HCT116 (cell line): ENCODE measurements at regions not wholly inside any gene's neighbourhood (a gene's known extent, or its start where the extent isn't known, plus 50 kb on each side); places are given as distances from the start of the nearest gene placed in this dataset.

Experiments
- ATAC-seq: fragments of 200-7000 bp; cut with Tn5 transposase; 2 replicates; pipeline ENCODE4 v1.9.1; 2020; ENCODE audit warnings: mild to moderate bottlenecking, moderate library complexity
- BruUV-seq: library from RNA; stranded (reverse); fragments of 400-500 nt; replicated peaks from 2 replicates; lab custom pipeline; 2021; lab: Mats Ljungman, UMichigan
- CTCF ChIA-PET: fragments of 300-600 bp; sonication (Branson Sonifier 250); formaldehyde crosslinking; loops from one replicate; lab custom pipeline; 2021; ENCODE audit warnings: antibody characterized with exemption; lab: Charles Lee
- POLR2A ChIA-PET: fragments of 300-600, 350-600 bp; sonication (Branson Sonifier 250); formaldehyde crosslinking; loops from one replicate; lab custom pipeline; 2021; ENCODE audit warnings: antibody characterized with exemption; lab: Charles Lee
- RAD21 ChIA-PET, 2 experiments: fragments of 300-600 bp; sonication (Branson Sonifier 250); formaldehyde crosslinking; loops; one replicate each; lab custom pipeline; 2023; ENCODE audit warnings: low total read pairs in 2 of 2; ENCODE audit not compliant: uncharacterized antibody in 2 of 2, unreplicated experiment in 2 of 2, low non-redundant PET in 1 of 2; lab: Charles Lee
- DNase-seq: peaks from one replicate; pipeline ENCODE4 v3.0.0-alpha.2; 2010; ENCODE audit warnings: low read depth, low spot score
- H2AFZ ChIP-seq: fragments of 200-600 bp; shearing (Covaris generic), sonication (generic); 2 replicates; pipeline ENCODE4 v1.6.1; 2017; ENCODE audit warnings: low read depth, mixed run types, mixed read lengths, antibody characterized with exemption, low read length; ENCODE audit not compliant: poor library complexity, severe bottlenecking
- H3K27ac ChIP-seq: 2 replicates; pipeline ENCODE4 v1.5.1; 2012; ENCODE audit warnings: low read depth, low read length
- H3K27me3 ChIP-seq: fragments of 200-600 bp; sonication (generic); 2 replicates; pipeline ENCODE4 v1.6.1; 2016; ENCODE audit warnings: mixed run types, low read length, mixed read lengths; ENCODE audit not compliant: insufficient read depth
- H3K36me3 ChIP-seq, 2 experiments: fragments of 200-500 bp in 1 of 2; fragments of 200-600 bp in 1 of 2; sonication (Bioruptor generic) in 1 of 2; sonication (generic) in 1 of 2; 2 replicates each; pipeline versions ENCODE4 v1.5.1 to v1.6.1; 2014 to 2016; ENCODE audit warnings: low read length in 2 of 2, inconsistent platforms in 1 of 2, mixed read lengths in 1 of 2, mixed run types in 1 of 2; ENCODE audit not compliant: insufficient read depth in 2 of 2, control insufficient read depth in 1 of 2
- H3K4me1 ChIP-seq, 2 experiments: fragments of 200-600 bp in 1 of 2; sonication (generic) in 1 of 2; 2 replicates each; pipeline versions ENCODE4 v1.5.1 to v1.6.1; 2012 to 2017; ENCODE audit warnings: low read length in 2 of 2, inconsistent platforms in 1 of 2, mild to moderate bottlenecking in 1 of 2, mixed read lengths in 1 of 2, mixed run types in 1 of 2, moderate library complexity in 1 of 2; ENCODE audit not compliant: insufficient read depth in 2 of 2, control insufficient read depth in 1 of 2
- H3K4me2 ChIP-seq: fragments of 200-600 bp; sonication (generic); 2 replicates; pipeline ENCODE4 v1.6.1; 2017; ENCODE audit warnings: mixed run types, low read length, mixed read lengths
- H3K4me3 ChIP-seq, 2 experiments: fragments of 200-600 bp in 1 of 2; sonication (generic) in 1 of 2; replicated peaks in 1 of 2; 2 replicates each; pipeline ENCODE4 v1.5.1; 2011 to 2016; ENCODE audit warnings: low read length in 2 of 2, control low read depth in 1 of 2, low read depth in 1 of 2, mild to moderate bottlenecking in 1 of 2, mixed read lengths in 1 of 2, mixed run types in 1 of 2
- H3K79me2 ChIP-seq: fragments of 200-600 bp; sonication (generic); 2 replicates; pipeline ENCODE4 v1.6.1; 2017; ENCODE audit warnings: mild to moderate bottlenecking, mixed run types, low read length, moderate library complexity, mixed read lengths; ENCODE audit not compliant: insufficient read depth
- H3K9ac ChIP-seq: fragments of 200-600 bp; sonication (generic); 2 replicates; pipeline ENCODE4 v1.6.1; 2016; ENCODE audit warnings: low read length, mixed read lengths
- H3K9me2 ChIP-seq: fragments of 200-600 bp; sonication (generic), shearing (Covaris generic); 2 replicates; pipeline ENCODE4 v1.6.1; 2017; ENCODE audit warnings: mixed run types, mild to moderate bottlenecking, moderate library complexity; ENCODE audit not compliant: insufficient read depth
- H3K9me3 ChIP-seq, 2 experiments: fragments of 200-500 bp in 1 of 2; fragments of 200-600 bp in 1 of 2; sonication (Bioruptor generic) in 1 of 2; sonication (generic) in 1 of 2; 2 replicates each; pipeline ENCODE4 v1.6.1; 2014 to 2017; ENCODE audit warnings: low read length in 2 of 2, mixed read lengths in 2 of 2, inconsistent platforms in 1 of 2, low read depth in 1 of 2, mild to moderate bottlenecking in 1 of 2, mixed run types in 1 of 2, moderate library complexity in 1 of 2; ENCODE audit not compliant: control insufficient read depth in 1 of 2, insufficient read depth in 1 of 2
- H4K20me1 ChIP-seq: fragments of 200-600 bp; sonication (generic), shearing (Covaris generic); 2 replicates; pipeline ENCODE4 v1.6.1; 2017; ENCODE audit warnings: mixed run types, mild to moderate bottlenecking, moderate library complexity; ENCODE audit not compliant: insufficient read depth
- CBX3 ChIP-seq: IDR thresholded peaks from 2 replicates; pipeline ENCODE4 v1.6.1; 2012; ENCODE audit warnings: low read depth
- CEBPB ChIP-seq: IDR thresholded peaks from 2 replicates; pipeline ENCODE4 v1.6.1; 2012; ENCODE audit warnings: low read depth
- EGR1 ChIP-seq: IDR thresholded peaks from 2 replicates; pipeline ENCODE4 v1.6.1; 2012; ENCODE audit warnings: low read depth
- ELF1 ChIP-seq: IDR thresholded peaks from 2 replicates; pipeline ENCODE4 v1.6.1; 2012; ENCODE audit warnings: low read depth, borderline replicate concordance
- EZH2 ChIP-seq: fragments of 200-600 bp; sonication (generic); IDR thresholded peaks from 2 replicates; pipeline ENCODE4 v1.6.1; 2017; ENCODE audit warnings: antibody characterized with exemption, mixed run types
- FOSL1 ChIP-seq: IDR thresholded peaks from 2 replicates; pipeline ENCODE4 v1.6.1; 2012; ENCODE audit warnings: low read depth
- JUND ChIP-seq: IDR thresholded peaks from 2 replicates; pipeline ENCODE4 v1.6.1; 2012
- POLR2AphosphoS5 ChIP-seq: IDR thresholded peaks from 2 replicates; pipeline ENCODE4 v1.6.1; 2011; ENCODE audit warnings: mild to moderate bottlenecking, low read depth, low read length, moderate library complexity
- RAD21 ChIP-seq: IDR thresholded peaks from 2 replicates; pipeline ENCODE4 v1.6.1; 2012; ENCODE audit warnings: low read depth, mild to moderate bottlenecking
- SP1 ChIP-seq: IDR thresholded peaks from 2 replicates; pipeline ENCODE4 v1.6.1; 2012; ENCODE audit warnings: low read depth
- SRF ChIP-seq: IDR thresholded peaks from 2 replicates; pipeline ENCODE4 v1.6.1; 2012; ENCODE audit warnings: low read depth
- TCF7L2 ChIP-seq: IDR thresholded peaks from 2 replicates; pipeline ENCODE4 v1.7.0; 2011; ENCODE audit warnings: borderline replicate concordance, inconsistent platforms; ENCODE audit not compliant: insufficient read depth, insufficient read length; ENCODE audit errors: extremely low read depth
- YY1 ChIP-seq: IDR thresholded peaks from 2 replicates; pipeline ENCODE4 v1.6.1; 2011; ENCODE audit warnings: low read length, low read depth, moderate library complexity, mild to moderate bottlenecking; ENCODE audit not compliant: insufficient replicate concordance; ENCODE audit errors: extremely low read depth
- intact Hi-C: fragments of 100-400 bp; cut with micrococcal nuclease; formaldehyde crosslinking; loops from 2 replicates; pipeline ENCODE4 v1.10.0; 2022
- TF ChIP-seq, protein P1 (sequence below): IDR thresholded peaks from 2 replicates; pipeline ENCODE4 v1.6.1; 2012
- TF ChIP-seq, protein P2 (sequence below): IDR thresholded peaks from 2 replicates; pipeline ENCODE4 v1.6.1; 2012
- TF ChIP-seq, protein P3 (sequence below), 3 experiments: fragments of 200-600 bp in 1 of 3; sonication (generic) in 1 of 3; IDR thresholded peaks in 2 of 3; conservative IDR thresholded peaks in 1 of 3; 2 replicates each; pipeline ENCODE4 v1.5.1; 2012 to 2017; ENCODE audit warnings: low read depth in 2 of 3, low read length in 2 of 3, antibody characterized with exemption in 1 of 3, borderline replicate concordance in 1 of 3, control low read depth in 1 of 3, mild to moderate bottlenecking in 1 of 3, mixed read lengths in 1 of 3, mixed run types in 1 of 3, moderate library complexity in 1 of 3; ENCODE audit not compliant: insufficient read depth in 1 of 3

DNA sequence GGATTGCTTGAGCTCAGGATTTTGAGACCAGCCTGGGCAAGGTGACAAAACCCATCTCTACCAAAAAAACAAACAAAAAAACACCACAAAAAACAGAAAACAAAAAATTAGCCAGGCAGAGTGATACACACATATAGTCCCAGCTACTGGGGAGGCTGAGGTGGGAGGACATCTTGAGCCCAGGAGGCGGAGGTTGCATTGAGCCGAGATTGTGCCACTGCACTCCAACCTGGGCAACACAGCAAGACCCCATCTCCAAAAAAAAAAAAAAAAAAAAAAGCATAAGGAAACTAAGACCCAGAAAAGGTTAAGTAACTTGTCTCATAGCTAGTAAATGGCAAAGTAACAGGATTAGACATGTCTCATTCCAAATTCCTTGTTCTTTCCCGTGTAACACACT lies 56.3 kb upstream of the PSMA6 start:
- Histone ChIP-seq H3K4me2 (no peak overlapping the region), H2AFZ (no peak overlapping the region), H3K27ac (no peak overlapping the region), H3K27me3 (no peaks in the 10 kb centered on the region), H3K4me1 (no peaks in the 10 kb centered on the region), H3K9ac (no peak overlapping the region), H3K4me3 (no peak overlapping the region), H3K79me2 (no peaks in the 10 kb centered on the region), H3K9me3 (no peaks in the 10 kb centered on the region), H3K36me3 (no peaks in the 10 kb centered on the region), H4K20me1 (no peaks in the 10 kb centered on the region), H3K9me2 (no peaks in the 10 kb centered on the region)
- intact Hi-C loops, result no loop called here
- BruUV-seq, result no TSS peak
- no peak for DNase-seq
- ATAC-seq, result no peak
- ChIA-PET RAD21 (interaction anchor here in 1 of 2 experiments (0.7 kb wide), 1 partner anchor 21 kb away, joined by 3 read pairs; no protein-coding TSS in a partner anchor), POLR2A (no interaction called here), CTCF (no interaction called here)
- TF ChIP-seq POLR2AphosphoS5 (no peak), YY1 (no peak)

DNA sequence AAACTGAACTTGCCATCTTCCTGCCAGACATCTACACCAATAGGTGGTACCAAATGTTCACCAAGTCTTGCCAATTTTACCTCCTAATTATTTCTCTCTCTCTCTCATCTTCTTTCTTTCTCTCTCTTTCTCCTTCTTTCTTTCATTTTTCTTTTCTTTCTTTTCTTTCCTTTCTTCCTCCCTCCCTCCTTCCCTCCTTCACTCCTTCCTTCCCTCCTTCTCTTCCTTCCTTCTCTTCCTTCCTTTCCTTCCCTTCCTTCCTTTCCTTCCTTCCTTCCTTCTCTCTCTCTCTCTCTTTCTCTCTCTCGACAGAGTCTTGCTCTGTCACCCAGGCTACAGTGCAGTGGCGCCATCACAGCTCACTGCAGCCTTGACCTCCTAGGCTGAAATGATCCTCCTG lies 55.4 kb upstream of the PSMA6 start:
- intact Hi-C loops, result no loop called here
- POLR2A ChIA-PET, result no interaction called here
- CTCF ChIA-PET, result no interaction called here
- no peaks in the 10 kb centered on the region for H4K20me1 ChIP-seq
- H3K27me3 ChIP-seq, result no peaks in the 10 kb centered on the region
- TF ChIP-seq ELF1 (no peak), EZH2 (no peak), JUND (no peak), TCF7L2 (no peak), FOSL1 (no peak), EGR1 (no peak), SRF (no peak), RAD21 (no peak), CBX3 (no peak), SP1 (no peak), YY1 (no peak), CEBPB (no peak)
- TF ChIP-seq, protein P1, sequence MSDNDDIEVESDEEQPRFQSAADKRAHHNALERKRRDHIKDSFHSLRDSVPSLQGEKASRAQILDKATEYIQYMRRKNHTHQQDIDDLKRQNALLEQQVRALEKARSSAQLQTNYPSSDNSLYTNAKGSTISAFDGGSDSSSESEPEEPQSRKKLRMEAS, result no peak
- TF ChIP-seq, protein P2, sequence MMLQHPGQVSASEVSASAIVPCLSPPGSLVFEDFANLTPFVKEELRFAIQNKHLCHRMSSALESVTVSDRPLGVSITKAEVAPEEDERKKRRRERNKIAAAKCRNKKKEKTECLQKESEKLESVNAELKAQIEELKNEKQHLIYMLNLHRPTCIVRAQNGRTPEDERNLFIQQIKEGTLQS, result no peak
- TF ChIP-seq, protein P3, sequence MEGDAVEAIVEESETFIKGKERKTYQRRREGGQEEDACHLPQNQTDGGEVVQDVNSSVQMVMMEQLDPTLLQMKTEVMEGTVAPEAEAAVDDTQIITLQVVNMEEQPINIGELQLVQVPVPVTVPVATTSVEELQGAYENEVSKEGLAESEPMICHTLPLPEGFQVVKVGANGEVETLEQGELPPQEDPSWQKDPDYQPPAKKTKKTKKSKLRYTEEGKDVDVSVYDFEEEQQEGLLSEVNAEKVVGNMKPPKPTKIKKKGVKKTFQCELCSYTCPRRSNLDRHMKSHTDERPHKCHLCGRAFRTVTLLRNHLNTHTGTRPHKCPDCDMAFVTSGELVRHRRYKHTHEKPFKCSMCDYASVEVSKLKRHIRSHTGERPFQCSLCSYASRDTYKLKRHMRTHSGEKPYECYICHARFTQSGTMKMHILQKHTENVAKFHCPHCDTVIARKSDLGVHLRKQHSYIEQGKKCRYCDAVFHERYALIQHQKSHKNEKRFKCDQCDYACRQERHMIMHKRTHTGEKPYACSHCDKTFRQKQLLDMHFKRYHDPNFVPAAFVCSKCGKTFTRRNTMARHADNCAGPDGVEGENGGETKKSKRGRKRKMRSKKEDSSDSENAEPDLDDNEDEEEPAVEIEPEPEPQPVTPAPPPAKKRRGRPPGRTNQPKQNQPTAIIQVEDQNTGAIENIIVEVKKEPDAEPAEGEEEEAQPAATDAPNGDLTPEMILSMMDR (IDR thresholded peaks at IDR 0.05 in 2 of 3, conservative IDR thresholded peaks at IDR 0.05 in 1 of 3; ENCODE audit: borderline replicate concordance in 1 of 3, insufficient read depth in 1 of 3, low read depth in 2 of 3, low read length in 2 of 3), result no peak
- TF ChIP-seq, all 23 proteins: peak for 0
- ATAC-seq, result no peak
- Histone ChIP-seq H3K79me2 (no peaks in the 10 kb centered on the region), H3K36me3 (no peaks in the 10 kb centered on the region), H3K4me1 (no peaks in the 10 kb centered on the region), H3K4me2 (no peak overlapping the region), H3K9me2 (no peaks in the 10 kb centered on the region), H2AFZ (no peak overlapping the region), H3K9ac (no peak overlapping the region), H3K9me3 (no peaks in the 10 kb centered on the region), H3K27ac (no peak overlapping the region), H3K4me3 (no peak overlapping the region)
- BruUV-seq, result no TSS peak
- no peak for DNase-seq
- RAD21 ChIA-PET, result no interaction called here
